HG02610 (cell line): ENCODE measurements at regions not wholly inside any gene's neighbourhood (a gene's known extent, or its start where the extent isn't known, plus 50 kb on each side); places are given as distances from the start of the nearest gene placed in this dataset.
"Not testable (repeated sequence)": the region's sequence is repeated elsewhere in the genome, so short reads cannot be mapped to it uniquely, and the experiment has no call there.

Experiments used
- ATAC-seq: cut with Tn5 transposase; IDR thresholded peaks from one replicate; pipeline ENCODE4 v1.9.1; 2021; ENCODE audit warnings: mild to moderate bottlenecking, moderate library complexity; ENCODE audit not compliant: unreplicated experiment

GRCh38 chr5:21615195-21615765 lies 1237.9 kb downstream of the CDH12 start:
- no peak for ATAC-seq

DNA sequence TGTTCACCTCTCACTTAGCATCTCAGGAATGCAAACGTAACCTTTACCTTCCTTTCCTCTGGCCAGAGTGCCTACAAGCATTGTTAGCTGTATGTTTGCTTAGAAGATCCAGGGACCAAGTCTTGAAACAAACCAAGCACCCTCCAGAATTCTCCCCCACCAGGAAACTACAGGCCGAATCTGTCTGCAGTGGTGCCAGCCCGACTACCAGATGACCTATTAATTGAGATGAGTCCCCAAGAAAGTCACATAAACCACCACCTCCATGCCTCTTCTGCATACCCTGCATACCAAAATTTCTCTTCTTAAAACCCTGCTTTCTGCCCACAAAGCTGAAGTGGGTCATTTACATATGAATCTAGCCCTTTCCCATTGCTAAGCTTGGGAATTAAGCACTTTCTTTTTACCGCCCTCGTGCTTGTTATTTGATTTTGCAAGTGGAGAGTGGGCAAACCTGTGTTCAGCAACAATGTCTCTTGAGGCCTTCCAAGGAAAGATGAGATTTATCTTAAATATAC lies 1239.1 kb downstream of the CDH12 start:
- ATAC-seq = no peak

DNA sequence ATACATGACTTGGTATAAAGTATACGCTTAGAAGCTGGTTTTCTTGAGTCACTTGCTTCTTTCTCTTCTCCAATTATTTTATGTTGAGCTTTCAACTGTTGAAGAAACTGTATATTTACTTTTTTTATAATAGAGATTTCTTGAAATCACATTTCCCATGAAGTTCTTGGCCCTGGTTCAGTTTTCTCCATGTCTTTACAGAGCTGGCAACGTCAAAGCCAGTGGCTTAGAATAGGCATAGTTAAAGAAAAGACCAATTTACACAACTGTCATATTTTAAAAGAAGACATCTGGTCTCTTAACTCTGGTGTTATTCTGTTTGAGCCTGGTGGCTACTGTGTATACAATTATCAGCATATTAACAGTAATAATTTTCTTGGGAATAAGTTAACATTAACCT lies 1249.3 kb downstream of the CDH12 start:
- no peak for ATAC-seq

GRCh38 chr5:21594566-21594965 lies 1258.6 kb downstream of the CDH12 start:
- ATAC-seq = no peak

- ATAC-seq = no peak
These were observed 1259.9 kb downstream of the CDH12 start for GRCh38 chr5:21593261-21593660.

DNA sequence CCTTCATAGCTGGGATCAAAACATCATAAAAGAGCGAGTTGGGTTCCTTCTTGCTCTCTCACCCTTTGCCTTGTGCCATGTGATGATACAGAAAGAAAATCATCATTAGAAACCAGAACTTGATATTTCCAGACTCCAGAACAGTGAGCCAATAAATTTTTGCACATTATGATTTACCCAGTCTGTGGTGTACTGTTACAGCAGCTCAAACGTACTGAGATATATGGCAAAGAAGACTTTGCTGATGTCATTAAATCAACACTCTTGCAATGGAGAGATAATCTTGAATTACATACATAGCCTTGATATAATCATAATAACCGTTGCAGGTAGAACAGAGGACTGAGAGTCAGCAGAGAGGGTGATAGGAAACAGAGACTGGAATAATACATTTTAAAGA lies 1271.6 kb downstream of the CDH12 start:
- no peak for ATAC-seq

- no peak for ATAC-seq
These were observed 1278.2 kb downstream of the CDH12 start for GRCh38 chr5:21574961-21575360.

GRCh38 chr5:21574438-21574837 lies 1278.7 kb downstream of the CDH12 start:
- ATAC-seq = no peak

DNA sequence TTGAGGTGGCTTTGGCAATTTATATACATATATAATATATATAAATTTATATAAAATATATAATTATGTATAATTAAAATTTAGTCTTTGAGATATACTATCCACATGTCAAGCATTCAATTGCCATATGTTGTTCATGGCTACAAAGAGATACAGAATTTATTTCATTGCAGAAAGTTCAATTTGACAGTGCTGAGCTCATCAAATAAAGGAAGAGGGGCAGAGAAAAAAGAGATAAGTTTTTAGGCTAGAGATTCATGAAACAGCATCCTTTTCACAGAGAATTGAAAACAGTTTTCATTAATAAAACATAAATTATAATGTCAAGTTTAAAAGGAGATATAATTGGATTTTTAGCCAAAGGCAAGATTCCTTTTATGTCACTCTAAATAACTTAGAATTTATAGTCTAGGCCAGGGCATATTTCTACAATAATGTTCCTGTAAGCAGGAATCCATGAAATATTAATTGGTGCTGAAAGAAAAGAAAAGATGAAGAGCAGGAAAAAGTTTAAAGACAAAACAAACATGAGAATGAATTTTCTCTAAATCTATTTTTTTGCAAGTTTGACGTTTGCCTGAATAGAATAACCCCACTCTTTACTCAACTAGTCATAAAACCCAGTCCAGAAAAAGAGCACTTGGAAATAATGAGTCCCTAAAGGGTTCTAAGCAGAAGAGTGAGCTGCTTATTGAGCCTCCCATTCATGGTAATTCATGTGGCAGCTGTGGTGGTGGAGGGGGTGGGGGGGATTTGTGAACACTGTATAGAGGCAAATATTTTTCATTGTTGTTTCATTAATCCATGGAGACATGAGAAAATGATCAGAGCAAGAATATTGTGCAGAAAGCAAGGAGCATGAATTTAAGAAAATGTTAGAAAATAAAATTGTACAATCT lies 1279.5 kb downstream of the CDH12 start:
- no peak for ATAC-seq

DNA sequence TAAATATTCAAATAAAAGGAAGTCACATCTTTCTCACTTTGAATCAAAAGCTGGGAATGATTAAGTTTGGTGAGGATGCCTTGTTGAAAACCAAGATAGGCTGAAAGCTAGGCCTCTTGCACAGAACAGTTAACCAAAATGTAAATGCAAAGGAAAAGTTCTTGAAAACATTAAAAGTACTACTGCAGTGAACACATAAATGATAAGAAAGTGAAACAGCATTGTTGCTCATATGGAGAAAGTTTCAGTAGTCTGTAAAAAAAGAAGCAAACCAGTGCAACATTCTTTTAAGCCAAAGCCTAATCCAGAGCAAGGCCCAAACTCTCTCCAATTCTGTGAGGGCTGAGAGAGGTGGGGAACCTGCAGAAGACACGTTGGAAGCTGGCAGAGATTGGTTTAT lies 1281.9 kb downstream of the CDH12 start:
- ATAC-seq = not testable (repeated sequence)

GRCh38 chr5:21559109-21559508 lies 1294.0 kb downstream of the CDH12 start:
- not testable (repeated sequence) for ATAC-seq

- ATAC-seq = not testable (repeated sequence)
These were observed 1300.9 kb downstream of the CDH12 start for GRCh38 chr5:21552263-21552662.

DNA sequence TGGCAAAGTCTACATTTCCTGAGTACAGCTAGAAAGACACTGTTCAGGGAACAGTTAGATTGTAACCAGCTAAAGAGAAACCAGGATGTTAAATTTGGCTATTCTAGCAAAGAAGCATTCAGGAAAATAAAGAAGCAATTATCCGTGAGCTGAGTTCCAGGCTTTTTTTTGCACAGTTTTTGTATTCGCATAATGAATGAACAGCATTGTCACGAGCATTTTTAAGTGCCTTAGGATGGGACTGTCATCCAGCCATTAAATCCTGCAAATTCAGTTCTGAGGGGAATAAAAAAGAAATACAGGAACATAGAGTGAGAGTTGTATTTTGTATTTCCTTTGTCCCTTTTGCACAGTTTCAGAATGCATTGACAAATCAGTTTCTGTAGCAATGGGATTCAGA lies 1302.2 kb downstream of the CDH12 start:
- ATAC-seq = not testable (repeated sequence)

GRCh38 chr5:21547656-21548055 lies 1305.5 kb downstream of the CDH12 start:
- not testable (repeated sequence) for ATAC-seq

- ATAC-seq = not testable (repeated sequence)
These were observed 1318.0 kb downstream of the CDH12 start for GRCh38 chr5:21535114-21535513.

DNA sequence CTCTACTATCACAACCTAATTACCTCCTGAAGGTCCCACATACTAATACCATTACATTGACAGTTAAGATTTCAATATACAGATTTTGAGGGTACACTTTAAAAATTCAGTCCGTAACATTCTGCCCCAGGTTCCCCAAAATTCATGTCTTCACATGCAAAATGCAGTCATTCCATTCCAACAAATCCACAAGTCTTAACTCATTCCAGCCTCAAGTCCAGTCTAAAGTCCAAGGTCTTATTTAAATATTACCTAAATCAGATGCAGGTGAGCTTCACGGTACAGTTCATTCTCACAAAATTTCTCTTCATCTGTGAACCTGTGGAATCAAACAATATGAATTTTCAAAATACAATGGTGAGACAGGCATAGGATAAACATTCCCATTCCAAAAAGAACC lies 1332.0 kb downstream of the CDH12 start:
- ATAC-seq = not testable (repeated sequence)

DNA sequence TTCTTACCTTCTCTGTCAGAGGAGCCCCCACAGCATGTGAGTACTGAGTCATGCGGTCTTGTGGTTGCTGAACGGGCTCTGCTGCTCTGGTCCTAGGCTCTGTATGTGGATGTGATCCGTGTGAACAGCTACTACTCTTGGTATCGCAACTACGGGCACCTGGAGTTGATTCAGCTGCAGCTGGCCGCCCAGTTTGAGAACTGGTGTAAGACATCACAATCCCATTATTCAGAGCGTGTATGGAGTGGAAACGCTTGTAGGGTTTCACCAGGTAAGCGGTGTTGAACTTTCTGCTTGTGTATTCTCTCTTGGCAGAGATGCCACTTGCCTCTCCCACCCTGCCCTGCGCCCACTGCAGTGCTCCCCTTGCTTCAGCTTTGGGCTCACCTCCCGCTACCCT lies 1356.2 kb downstream of the CDH12 start:
- not testable (repeated sequence) for ATAC-seq

DNA sequence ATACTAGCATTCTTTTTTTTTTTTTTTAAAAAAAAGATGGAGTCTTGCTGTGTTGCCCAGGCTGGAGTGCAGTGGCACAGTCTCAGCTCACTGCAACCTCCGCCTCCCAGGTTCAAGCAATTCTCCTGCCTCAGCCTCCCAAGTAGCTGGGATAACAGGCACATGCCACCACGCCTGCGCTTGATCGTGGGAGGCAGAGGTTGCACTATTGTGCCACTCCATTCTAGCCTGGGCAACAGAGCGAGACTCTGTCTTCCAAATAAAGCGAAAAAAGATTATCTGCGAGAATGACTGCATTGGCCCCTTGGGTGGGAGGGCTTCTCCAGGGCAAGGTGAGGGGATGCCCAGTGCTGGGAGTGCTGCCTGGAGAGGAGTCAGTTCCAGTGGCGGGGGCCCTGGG lies 1357.1 kb downstream of the CDH12 start:
- not testable (repeated sequence) for ATAC-seq

DNA sequence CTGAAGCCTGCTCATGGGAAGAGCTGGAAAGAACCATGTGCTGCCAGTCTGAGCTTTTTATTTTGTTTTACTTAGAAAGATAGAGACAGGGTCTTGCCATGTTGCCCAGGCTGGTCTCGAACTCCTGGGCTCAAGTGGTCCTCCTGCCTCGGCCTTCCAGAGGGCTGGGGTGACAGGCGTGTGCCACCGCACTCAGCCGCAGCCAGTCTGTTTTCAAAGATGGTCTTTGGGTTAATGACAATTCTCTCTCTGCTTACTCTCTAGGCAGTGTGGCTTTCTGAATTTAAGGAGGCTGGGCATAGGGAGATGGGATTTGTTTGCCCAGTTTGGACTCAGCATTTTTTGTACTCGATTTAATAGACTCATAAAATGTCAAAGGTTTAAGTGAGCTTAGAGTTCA lies 1357.9 kb downstream of the CDH12 start:
- ATAC-seq = not testable (repeated sequence)

DNA sequence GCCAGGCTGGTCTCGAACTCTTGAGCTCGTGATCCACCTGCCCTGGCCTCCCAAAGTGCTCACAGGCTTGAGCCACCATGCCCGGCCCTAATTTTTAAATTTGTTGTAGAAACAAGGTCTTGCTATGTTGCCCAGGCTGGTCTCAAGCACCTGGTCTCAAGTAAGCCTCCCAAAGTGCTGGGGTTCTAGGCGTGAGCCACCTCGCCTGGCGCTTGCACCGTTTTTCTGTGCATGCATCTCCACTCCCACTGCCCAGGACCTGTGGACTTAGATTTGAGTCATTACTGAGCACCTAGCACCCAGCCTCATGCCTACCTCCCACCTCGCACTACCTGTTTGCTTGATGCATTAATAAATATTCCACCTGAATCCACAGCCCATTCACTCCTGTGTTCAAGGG lies 1359.1 kb downstream of the CDH12 start:
- not testable (repeated sequence) for ATAC-seq

GRCh38 chr5:21491182-21491581 lies 1362.0 kb downstream of the CDH12 start:
- ATAC-seq = not testable (repeated sequence)

DNA sequence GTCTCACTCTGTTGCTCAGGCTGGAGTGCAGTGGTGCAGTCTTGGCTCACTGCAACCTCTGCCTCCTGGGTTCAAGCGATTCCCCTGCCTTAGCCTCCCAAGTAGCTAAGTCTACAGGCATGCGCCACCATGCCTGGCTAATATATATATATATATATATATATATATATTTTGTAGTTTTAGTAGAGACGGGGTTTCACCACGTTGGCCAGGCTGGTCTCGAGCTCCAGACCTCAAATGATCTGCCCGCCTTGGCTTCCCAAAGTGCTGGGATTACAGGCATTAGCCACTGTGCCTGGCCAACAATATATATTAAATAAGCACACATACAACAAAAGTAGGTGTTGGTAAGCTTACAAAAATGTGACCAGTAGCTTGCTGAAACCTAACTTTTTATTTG lies 1364.3 kb downstream of the CDH12 start:
- ATAC-seq = not testable (repeated sequence)
